ENCODE measurements at regions not wholly inside any gene's neighbourhood (a gene's known extent, or its start where the extent isn't known, plus 50 kb on each side); places are given as distances from the start of the nearest gene placed in this dataset.
A peak's percentile ranks its signal among the peaks of the same experiment; 100 is the strongest.

DNA sequence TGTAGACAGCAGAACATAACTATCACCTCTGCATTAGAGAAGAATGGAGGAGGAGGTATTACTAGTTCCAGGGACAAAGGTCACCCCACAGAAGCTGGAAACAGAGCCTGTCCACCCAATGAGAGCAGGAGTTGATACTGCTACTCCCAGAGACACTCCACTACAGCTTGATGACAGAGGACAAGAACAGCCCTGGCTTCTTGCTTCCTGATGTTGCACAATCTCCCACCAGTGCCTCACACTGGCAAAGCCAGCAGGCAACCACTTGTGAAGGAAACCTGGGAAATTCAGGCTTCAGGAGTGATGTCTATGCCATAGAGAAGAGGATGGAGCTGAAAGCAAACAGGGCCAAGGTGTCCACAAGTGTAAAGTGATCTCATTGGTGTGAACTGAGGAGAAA lies 78.0 kb upstream of the POU1F1 start:
- TF ChIP-seq, protein P1, sequence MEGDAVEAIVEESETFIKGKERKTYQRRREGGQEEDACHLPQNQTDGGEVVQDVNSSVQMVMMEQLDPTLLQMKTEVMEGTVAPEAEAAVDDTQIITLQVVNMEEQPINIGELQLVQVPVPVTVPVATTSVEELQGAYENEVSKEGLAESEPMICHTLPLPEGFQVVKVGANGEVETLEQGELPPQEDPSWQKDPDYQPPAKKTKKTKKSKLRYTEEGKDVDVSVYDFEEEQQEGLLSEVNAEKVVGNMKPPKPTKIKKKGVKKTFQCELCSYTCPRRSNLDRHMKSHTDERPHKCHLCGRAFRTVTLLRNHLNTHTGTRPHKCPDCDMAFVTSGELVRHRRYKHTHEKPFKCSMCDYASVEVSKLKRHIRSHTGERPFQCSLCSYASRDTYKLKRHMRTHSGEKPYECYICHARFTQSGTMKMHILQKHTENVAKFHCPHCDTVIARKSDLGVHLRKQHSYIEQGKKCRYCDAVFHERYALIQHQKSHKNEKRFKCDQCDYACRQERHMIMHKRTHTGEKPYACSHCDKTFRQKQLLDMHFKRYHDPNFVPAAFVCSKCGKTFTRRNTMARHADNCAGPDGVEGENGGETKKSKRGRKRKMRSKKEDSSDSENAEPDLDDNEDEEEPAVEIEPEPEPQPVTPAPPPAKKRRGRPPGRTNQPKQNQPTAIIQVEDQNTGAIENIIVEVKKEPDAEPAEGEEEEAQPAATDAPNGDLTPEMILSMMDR (IDR thresholded peaks at IDR 0.05 in 4 of 5, conservative IDR thresholded peaks at IDR 0.05 in 1 of 5), result no peak
- no peak for TF ChIP-seq POLR2A (IDR thresholded peaks at IDR 0.05)
- no peak overlapping the region for H3K4me3 ChIP-seq
- no peaks in the 10 kb centered on the region for H3K9me3 ChIP-seq
- intact Hi-C loops (cut with DNase I; ENCODE audit: low total_unique reads) (no loop called here), in situ Hi-C loops (cut with MboI; ENCODE audit: low sequenced_read_pairs in 4 of 4) (loop anchor here in 3 of 4 donors (10.0 to 25.0 kb wide), 4 partner anchors 633 to 760 kb away; no protein-coding TSS in a partner anchor)
- H3K36me3 ChIP-seq, result no peaks in the 10 kb centered on the region
- DNase-seq, result no peak
- no peak for ATAC-seq
- no peak overlapping the region for H3K27ac ChIP-seq
- H3K27me3 ChIP-seq, result no peaks in the 10 kb centered on the region
- no peaks in the 10 kb centered on the region for H3K4me1 ChIP-seq

DNA sequence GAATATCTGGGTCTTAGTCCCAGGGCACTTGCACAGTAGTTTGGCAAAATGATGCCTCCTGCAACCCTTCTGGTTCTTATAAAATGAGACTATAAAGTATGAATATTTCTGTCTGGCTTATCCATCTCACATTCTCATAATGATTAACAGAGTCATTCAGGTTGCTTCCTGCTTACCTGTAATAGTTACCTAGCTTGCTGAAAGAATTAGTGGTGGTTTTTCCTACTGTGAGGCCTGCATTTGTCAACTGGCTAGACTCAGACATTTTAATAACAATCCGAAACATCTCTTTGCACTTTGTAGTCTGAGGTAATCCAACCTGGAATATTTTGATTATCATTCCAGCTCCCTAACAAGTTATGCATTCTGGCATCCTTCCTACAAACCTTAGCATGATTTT lies 75.6 kb upstream of the POU1F1 start:
- Histone ChIP-seq H3K36me3 (no peaks in the 10 kb centered on the region), H3K27ac (no peak overlapping the region), H3K27me3 (no peaks in the 10 kb centered on the region), H3K9me3 (no peaks in the 10 kb centered on the region), H3K4me1 (no peaks in the 10 kb centered on the region), H3K4me3 (no peak overlapping the region)
- intact Hi-C loops (cut with DNase I; ENCODE audit: low total_unique reads), result loop anchor here (2.0 kb wide), 2 partner anchors 651 to 761 kb away; no protein-coding TSS in a partner anchor
- no peak for DNase-seq
- TF ChIP-seq, protein P1 (IDR thresholded peaks at IDR 0.05 in 4 of 5, conservative IDR thresholded peaks at IDR 0.05 in 1 of 5), result no peak
- no peak for TF ChIP-seq POLR2A (IDR thresholded peaks at IDR 0.05)
- ATAC-seq, result no peak
- in situ Hi-C loops (cut with MboI; ENCODE audit: low sequenced_read_pairs in 4 of 4), result loop anchor here in 3 of 4 donors (10.0 to 25.0 kb wide), 4 partner anchors 635 to 763 kb away; no protein-coding TSS in a partner anchor

DNA sequence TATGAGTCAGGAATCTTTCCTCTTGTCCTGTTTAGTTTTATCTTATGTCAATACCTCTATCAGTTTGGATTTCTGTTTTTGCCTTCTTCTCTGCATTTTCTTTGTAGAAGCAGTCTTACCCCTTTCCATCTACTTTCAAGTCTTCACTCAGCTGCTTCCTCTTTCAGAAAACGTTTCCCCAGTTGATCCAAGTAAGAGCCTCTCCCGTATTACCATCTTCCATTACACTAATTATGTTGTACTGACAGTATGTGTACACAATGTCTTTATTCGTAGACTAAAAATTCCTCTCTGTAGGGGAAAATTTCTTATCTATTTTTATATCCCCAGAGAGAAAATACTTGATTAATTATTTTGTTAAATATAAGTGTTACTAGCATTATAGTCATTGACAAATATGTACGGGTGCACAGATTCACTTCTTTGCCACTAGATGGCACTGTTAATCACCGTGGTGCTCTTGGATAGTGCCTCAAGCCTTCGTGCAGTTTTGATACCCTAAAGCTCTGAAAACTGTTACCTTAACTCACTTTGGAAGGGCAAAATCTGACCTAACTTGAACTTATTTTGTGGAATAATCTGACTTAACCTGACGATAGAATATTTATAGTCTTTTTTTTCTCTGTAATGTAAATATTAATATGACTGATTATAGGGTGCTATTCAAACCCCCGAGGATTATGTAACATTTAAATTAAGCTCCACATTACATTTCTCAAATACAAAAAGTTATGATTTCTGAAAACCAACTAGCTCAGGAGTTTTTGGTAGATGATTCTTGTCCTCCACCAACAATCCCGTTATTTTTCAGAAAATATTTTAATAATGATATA lies 74.2 kb upstream of the POU1F1 start:
- H3K4me1 ChIP-seq, result no peaks in the 10 kb centered on the region
- intact Hi-C loops (cut with DNase I; ENCODE audit: low total_unique reads), result loop anchor here (2.0 kb wide), 2 partner anchors 652 to 762 kb away; no protein-coding TSS in a partner anchor
- ATAC-seq (peak; percentile 56 to 86), DNase-seq (no peak)
- no peaks in the 10 kb centered on the region for H3K9me3 ChIP-seq
- no peak overlapping the region for H3K27ac ChIP-seq
- H3K4me3 ChIP-seq, result no peak overlapping the region
- TF ChIP-seq, protein P1 (IDR thresholded peaks at IDR 0.05 in 4 of 5, conservative IDR thresholded peaks at IDR 0.05 in 1 of 5), result peak; percentile 43 to 88 (median 65)
- TF ChIP-seq POLR2A (IDR thresholded peaks at IDR 0.05), result no peak
- H3K27me3 ChIP-seq, result no peaks in the 10 kb centered on the region
- in situ Hi-C loops (cut with MboI; ENCODE audit: low sequenced_read_pairs in 4 of 4), result loop anchor here in 3 of 4 donors (10.0 to 25.0 kb wide), 4 partner anchors 637 to 764 kb away; no protein-coding TSS in a partner anchor
- H3K36me3 ChIP-seq, result no peaks in the 10 kb centered on the region

DNA sequence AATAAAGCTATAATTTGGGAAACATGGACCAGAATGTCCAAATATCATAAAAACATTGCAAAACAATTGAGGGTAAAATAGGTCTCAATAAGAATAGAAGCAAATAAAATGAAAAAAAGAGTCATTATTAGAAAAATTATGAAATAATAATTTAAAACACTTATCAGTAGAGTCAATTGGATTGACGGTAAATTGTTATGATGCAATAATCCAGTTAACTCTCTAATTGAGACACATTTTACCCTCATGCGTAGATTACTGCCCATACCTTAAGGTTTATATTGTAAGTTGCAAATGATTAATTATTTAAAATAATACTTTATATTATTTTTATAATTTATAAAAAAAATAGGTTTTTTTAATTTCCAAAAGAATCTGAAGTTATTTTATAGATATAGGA lies 73.4 kb upstream of the POU1F1 start:
- no peak overlapping the region for H3K4me3 ChIP-seq
- intact Hi-C loops (cut with DNase I; ENCODE audit: low total_unique reads) (loop anchor here (2.0 kb wide), 2 partner anchors 653 to 763 kb away; no protein-coding TSS in a partner anchor), in situ Hi-C loops (cut with MboI; ENCODE audit: low sequenced_read_pairs in 4 of 4) (loop anchor here in 3 of 4 donors (10.0 to 25.0 kb wide), 4 partner anchors 637 to 765 kb away; no protein-coding TSS in a partner anchor)
- H3K27me3 ChIP-seq, result no peaks in the 10 kb centered on the region
- H3K27ac ChIP-seq, result no peak overlapping the region
- ATAC-seq, result no peak
- no peak for DNase-seq
- no peaks in the 10 kb centered on the region for H3K4me1 ChIP-seq
- no peaks in the 10 kb centered on the region for H3K9me3 ChIP-seq
- no peaks in the 10 kb centered on the region for H3K36me3 ChIP-seq
- TF ChIP-seq POLR2A (IDR thresholded peaks at IDR 0.05), result no peak
- TF ChIP-seq, protein P1 (IDR thresholded peaks at IDR 0.05 in 4 of 5, conservative IDR thresholded peaks at IDR 0.05 in 1 of 5), result no peak

Measured in gastrocnemius medialis (tissue), 4 donors.